Neutrophil (primary cell): ENCODE measurements at regions not wholly inside any gene's neighbourhood (a gene's known extent, or its start where the extent isn't known, plus 50 kb on each side); places are given as distances from the start of the nearest gene placed in this dataset.

Source experiments
- H3K27ac ChIP-seq: fragments of 200-600 bp; sonication (generic); 2 replicates; pipeline ENCODE4 v1.5.1; 2016; ENCODE audit warnings: mild to moderate bottlenecking, moderate library complexity
- H3K27me3 ChIP-seq: fragments of 200-600 bp; sonication (generic); 2 replicates; pipeline ENCODE4 v1.6.0; 2016; ENCODE audit warnings: mild to moderate bottlenecking
- H3K36me3 ChIP-seq: fragments of 200-600 bp; sonication (generic); 2 replicates; pipeline ENCODE4 v1.5.1; 2017
- H3K4me1 ChIP-seq, 2 experiments: fragments of 200-600 bp in 1 of 2; sonication (generic) in 1 of 2; 1 replicate in 1 of 2; 2 replicates in 1 of 2; pipeline versions ENCODE4 v1.5.1 to v1.6.1; 2013 to 2016; ENCODE audit warnings: low read depth in 1 of 2, low read length in 1 of 2, mild to moderate bottlenecking in 1 of 2, moderate library complexity in 1 of 2; ENCODE audit not compliant: control insufficient read depth in 1 of 2, insufficient read depth in 1 of 2
- H3K4me3 ChIP-seq, 2 experiments: fragments of 200-600 bp in 1 of 2; sonication (generic) in 1 of 2; 1 replicate in 1 of 2; 2 replicates in 1 of 2; pipeline ENCODE4 v1.5.1; 2013 to 2016; ENCODE audit warnings: low read depth in 1 of 2, low read length in 1 of 2, mild to moderate bottlenecking in 1 of 2, moderate library complexity in 1 of 2
- H3K9me3 ChIP-seq: fragments of 200-600 bp; sonication (generic); 2 replicates; pipeline ENCODE4 v1.5.1; 2016
- CTCF ChIP-seq: fragments of 200-600 bp; sonication (generic); IDR thresholded peaks from 2 replicates; pipeline ENCODE4 v1.5.1; 2016; ENCODE audit warnings: antibody characterized with exemption

- H3K36me3 ChIP-seq, result no peaks in the 10 kb centered on the region
- H3K27ac ChIP-seq, result no peak overlapping the region
- H3K9me3 ChIP-seq, result no peaks in the 10 kb centered on the region
- no peaks in the 10 kb centered on the region for H3K4me1 ChIP-seq
- no peak for TF ChIP-seq CTCF
- no peak overlapping the region for H3K4me3 ChIP-seq
- no peaks in the 10 kb centered on the region for H3K27me3 ChIP-seq
These were observed 119.4 kb upstream of the KIF5B start for GRCh38 chr10:32175629-32176028.

- Histone ChIP-seq H3K4me3 (no peak overlapping the region), H3K36me3 (no peaks in the 10 kb centered on the region), H3K27ac (no peak overlapping the region), H3K9me3 (no peaks in the 10 kb centered on the region), H3K27me3 (no peaks in the 10 kb centered on the region), H3K4me1 (no peaks in the 10 kb centered on the region)
- no peak for TF ChIP-seq CTCF
These were observed 118.2 kb upstream of the KIF5B start for GRCh38 chr10:32174349-32174893.

- Histone ChIP-seq H3K9me3 (no peaks in the 10 kb centered on the region), H3K27me3 (no peaks in the 10 kb centered on the region), H3K36me3 (no peaks in the 10 kb centered on the region), H3K4me3 (no peak overlapping the region), H3K4me1 (no peaks in the 10 kb centered on the region), H3K27ac (no peak overlapping the region)
- no peak for TF ChIP-seq CTCF
These were observed 115.0 kb upstream of the KIF5B start for GRCh38 chr10:32171204-32171603.

GRCh38 chr10:32169556-32169955 is 113.3 kb upstream of the KIF5B start:
- no peaks in the 10 kb centered on the region for H3K4me1 ChIP-seq
- no peaks in the 10 kb centered on the region for H3K27me3 ChIP-seq
- no peak for TF ChIP-seq CTCF
- no peaks in the 10 kb centered on the region for H3K36me3 ChIP-seq
- no peak overlapping the region for H3K4me3 ChIP-seq
- H3K27ac ChIP-seq, result no peak overlapping the region
- H3K9me3 ChIP-seq, result no peaks in the 10 kb centered on the region

GRCh38 chr10:32167450-32167849 is 111.2 kb upstream of the KIF5B start:
- H3K4me1 ChIP-seq, result no peaks in the 10 kb centered on the region
- H3K27ac ChIP-seq, result no peak overlapping the region
- H3K27me3 ChIP-seq, result no peaks in the 10 kb centered on the region
- no peaks in the 10 kb centered on the region for H3K9me3 ChIP-seq
- H3K4me3 ChIP-seq, result no peak overlapping the region
- no peak for TF ChIP-seq CTCF
- no peaks in the 10 kb centered on the region for H3K36me3 ChIP-seq

- Histone ChIP-seq H3K27me3 (no peaks in the 10 kb centered on the region), H3K36me3 (no peaks in the 10 kb centered on the region), H3K27ac (no peak overlapping the region), H3K4me3 (no peak overlapping the region), H3K4me1 (no peaks in the 10 kb centered on the region), H3K9me3 (no peaks in the 10 kb centered on the region)
- TF ChIP-seq CTCF, result no peak
These were observed 110.1 kb upstream of the KIF5B start for GRCh38 chr10:32166365-32166764.
